Gastrocnemius medialis (tissue), 4 donors: ENCODE measurements at regions not wholly inside any gene's neighbourhood (a gene's known extent, or its start where the extent isn't known, plus 50 kb on each side); places are given as distances from the start of the nearest gene placed in this dataset.
"Not testable (repeated sequence)": the region's sequence is repeated elsewhere in the genome, so short reads cannot be mapped to it uniquely, and the experiment has no call there.

ENCODE experiments used
- ATAC-seq, 2 donors: fragments of 150-250 bp; one replicate each; pipeline ENCODE4 v1.9.1; 2016
- DNase-seq, 2 donors: peaks; one replicate each; pipeline ENCODE4 v3.0.0-alpha.2; 2019
- H3K27ac ChIP-seq, 4 donors: fragments of 200-600 bp; sonication (generic); 1 replicate in 1 of 4; 2 replicates in 3 of 4; pipeline ENCODE4 v1.5.1; 2016 to 2018; ENCODE audit warnings: mild to moderate bottlenecking in 2 of 4, moderate library complexity in 1 of 4
- H3K27me3 ChIP-seq, 3 donors: fragments of 200-600 bp; sonication (generic) in 2 of 3; 1 replicate in 1 of 3; 2 replicates in 2 of 3; pipeline versions ENCODE4 v1.5.1 to v1.6.0; 2016 to 2019; ENCODE audit warnings: mild to moderate bottlenecking in 1 of 3, moderate library complexity in 1 of 3
- H3K36me3 ChIP-seq, 2 donors: fragments of 200-600 bp; sonication (generic) in 1 of 2; one replicate each; pipeline ENCODE4 v1.5.1; 2017 to 2018
- H3K4me1 ChIP-seq, 2 donors: fragments of 200-600 bp; sonication (generic) in 1 of 2; one replicate each; pipeline ENCODE4 v1.5.1; 2016 to 2017; ENCODE audit warnings: mild to moderate bottlenecking in 2 of 2
- H3K4me3 ChIP-seq, 4 donors: fragments of 200-600 bp; sonication (generic) in 3 of 4; 1 replicate in 1 of 4; 2 replicates in 3 of 4; pipeline ENCODE4 v1.5.1; 2016 to 2019; ENCODE audit warnings: mild to moderate bottlenecking in 2 of 4
- H3K9me3 ChIP-seq, 3 donors: fragments of 200-600 bp; sonication (generic) in 2 of 3; 1 replicate in 1 of 3; 2 replicates in 2 of 3; pipeline ENCODE4 v1.5.1; 2016 to 2019
- POLR2A ChIP-seq, 2 donors: fragments of 450-650 bp; IDR thresholded peaks; one replicate each; pipeline ENCODE4 v1.6.1; 2017; ENCODE audit warnings: antibody characterized with exemption in 2 of 2, mild to moderate bottlenecking in 2 of 2, moderate library complexity in 2 of 2
- in situ Hi-C, 4 donors: fragments of 200-750 bp; cut with MboI; loops; one replicate each; pipeline versions ENCODE4 v1.15.0 to v1.8.0; 2017; ENCODE audit warnings: low sequenced_read_pairs in 4 of 4
- intact Hi-C: fragments of 100-400 bp; cut with DNase I; formaldehyde crosslinking; loops from one replicate; pipeline ENCODE4 v1.15.1; 2023; ENCODE audit warnings: low total_unique reads
- TF ChIP-seq, protein P1 (sequence below), 5 experiments: fragments of 450-650 bp in 3 of 5; fragments of 200-600 bp in 2 of 5; sonication (generic) in 2 of 5; IDR thresholded peaks in 4 of 5; conservative IDR thresholded peaks in 1 of 5; 1 replicate in 4 of 5; 2 replicates in 1 of 5; pipeline ENCODE4 v1.5.1; 2016 to 2019; ENCODE audit warnings: antibody characterized with exemption in 5 of 5, mild to moderate bottlenecking in 3 of 5, moderate library complexity in 3 of 5

DNA sequence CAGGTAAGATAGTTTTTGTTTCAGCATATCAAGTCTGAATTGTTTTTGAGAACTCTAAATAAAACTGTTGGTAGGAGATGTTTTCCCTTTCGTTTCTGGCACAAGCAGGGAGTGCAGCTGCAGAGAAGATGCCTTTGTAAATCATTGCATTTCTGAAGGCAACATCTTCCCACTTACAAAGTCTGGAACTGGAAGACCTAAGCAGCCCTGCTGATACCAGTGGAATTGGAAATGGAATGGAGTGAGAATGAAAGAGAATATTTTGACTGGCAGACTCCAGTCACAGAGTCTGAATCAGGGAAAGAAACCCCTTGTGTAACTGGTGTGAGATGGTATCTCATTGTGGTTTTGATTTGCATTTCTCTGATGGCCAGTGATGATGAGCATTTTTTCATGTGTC lies 815.6 kb downstream of the LTN1 start:
- no peak for TF ChIP-seq POLR2A (IDR thresholded peaks at IDR 0.05)
- TF ChIP-seq, protein P1, sequence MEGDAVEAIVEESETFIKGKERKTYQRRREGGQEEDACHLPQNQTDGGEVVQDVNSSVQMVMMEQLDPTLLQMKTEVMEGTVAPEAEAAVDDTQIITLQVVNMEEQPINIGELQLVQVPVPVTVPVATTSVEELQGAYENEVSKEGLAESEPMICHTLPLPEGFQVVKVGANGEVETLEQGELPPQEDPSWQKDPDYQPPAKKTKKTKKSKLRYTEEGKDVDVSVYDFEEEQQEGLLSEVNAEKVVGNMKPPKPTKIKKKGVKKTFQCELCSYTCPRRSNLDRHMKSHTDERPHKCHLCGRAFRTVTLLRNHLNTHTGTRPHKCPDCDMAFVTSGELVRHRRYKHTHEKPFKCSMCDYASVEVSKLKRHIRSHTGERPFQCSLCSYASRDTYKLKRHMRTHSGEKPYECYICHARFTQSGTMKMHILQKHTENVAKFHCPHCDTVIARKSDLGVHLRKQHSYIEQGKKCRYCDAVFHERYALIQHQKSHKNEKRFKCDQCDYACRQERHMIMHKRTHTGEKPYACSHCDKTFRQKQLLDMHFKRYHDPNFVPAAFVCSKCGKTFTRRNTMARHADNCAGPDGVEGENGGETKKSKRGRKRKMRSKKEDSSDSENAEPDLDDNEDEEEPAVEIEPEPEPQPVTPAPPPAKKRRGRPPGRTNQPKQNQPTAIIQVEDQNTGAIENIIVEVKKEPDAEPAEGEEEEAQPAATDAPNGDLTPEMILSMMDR (IDR thresholded peaks at IDR 0.05 in 4 of 5, conservative IDR thresholded peaks at IDR 0.05 in 1 of 5), result no peak
- H3K9me3 ChIP-seq, result no peaks in the 10 kb centered on the region
- no peaks in the 10 kb centered on the region for H3K36me3 ChIP-seq
- ATAC-seq, result no peak
- H3K4me3 ChIP-seq, result no peak overlapping the region
- no peaks in the 10 kb centered on the region for H3K4me1 ChIP-seq
- in situ Hi-C loops (no loop called here), intact Hi-C loops (no loop called here)
- H3K27me3 ChIP-seq, result no peaks in the 10 kb centered on the region
- DNase-seq, result no peak
- no peak overlapping the region for H3K27ac ChIP-seq

- in situ Hi-C loops, result no loop called here
- Histone ChIP-seq H3K4me3 (no peak overlapping the region), H3K9me3 (no peaks in the 10 kb centered on the region), H3K36me3 (no peaks in the 10 kb centered on the region), H3K4me1 (no peaks in the 10 kb centered on the region), H3K27me3 (no peaks in the 10 kb centered on the region), H3K27ac (no peak overlapping the region)
- intact Hi-C loops, result no loop called here
- DNase-seq (no peak), ATAC-seq (no peak)
- TF ChIP-seq, protein P1 (IDR thresholded peaks at IDR 0.05 in 4 of 5, conservative IDR thresholded peaks at IDR 0.05 in 1 of 5), result no peak
- no peak for TF ChIP-seq POLR2A (IDR thresholded peaks at IDR 0.05)
Measured at GRCh38 chr21:28174701-28175100, 818.0 kb downstream of the LTN1 start.

DNA sequence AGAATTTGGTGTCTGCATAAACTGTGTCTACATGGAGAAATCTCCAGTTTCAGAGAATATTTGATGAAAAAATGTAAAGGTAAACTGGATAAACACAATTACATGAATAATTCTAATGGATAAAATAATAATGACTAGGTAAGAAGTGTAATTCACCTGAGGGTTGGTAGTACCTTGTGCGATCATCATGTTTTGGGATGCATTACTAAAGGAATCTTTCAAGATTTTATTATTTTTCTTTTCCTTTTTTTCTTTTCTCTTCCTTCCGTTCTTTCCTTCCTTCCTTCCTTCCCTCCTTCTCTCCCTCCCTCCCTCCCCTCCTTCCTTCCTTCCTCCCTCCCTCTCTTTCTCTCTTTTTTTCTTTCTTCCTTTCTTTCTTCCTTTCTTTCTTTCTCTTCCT lies 818.7 kb downstream of the LTN1 start:
- no peaks in the 10 kb centered on the region for H3K9me3 ChIP-seq
- no peak for ATAC-seq
- H3K36me3 ChIP-seq, result no peaks in the 10 kb centered on the region
- no peaks in the 10 kb centered on the region for H3K27me3 ChIP-seq
- in situ Hi-C loops, result no loop called here
- no peak overlapping the region for H3K27ac ChIP-seq
- H3K4me3 ChIP-seq, result no peak overlapping the region
- DNase-seq, result no peak
- intact Hi-C loops, result no loop called here
- H3K4me1 ChIP-seq, result no peaks in the 10 kb centered on the region
- no peak for TF ChIP-seq POLR2A (IDR thresholded peaks at IDR 0.05)
- TF ChIP-seq, protein P1 (IDR thresholded peaks at IDR 0.05 in 4 of 5, conservative IDR thresholded peaks at IDR 0.05 in 1 of 5), result no peak

GRCh38 chr21:28172376-28172775 lies 820.3 kb downstream of the LTN1 start:
- ATAC-seq, result no peak
- Histone ChIP-seq H3K4me3 (no peak overlapping the region), H3K27me3 (no peaks in the 10 kb centered on the region), H3K27ac (no peak overlapping the region), H3K9me3 (no peaks in the 10 kb centered on the region), H3K36me3 (no peaks in the 10 kb centered on the region), H3K4me1 (no peaks in the 10 kb centered on the region)
- no peak for TF ChIP-seq POLR2A (IDR thresholded peaks at IDR 0.05)
- TF ChIP-seq, protein P1 (IDR thresholded peaks at IDR 0.05 in 4 of 5, conservative IDR thresholded peaks at IDR 0.05 in 1 of 5), result no peak
- DNase-seq, result no peak
- intact Hi-C loops, result no loop called here
- in situ Hi-C loops, result no loop called here

DNA sequence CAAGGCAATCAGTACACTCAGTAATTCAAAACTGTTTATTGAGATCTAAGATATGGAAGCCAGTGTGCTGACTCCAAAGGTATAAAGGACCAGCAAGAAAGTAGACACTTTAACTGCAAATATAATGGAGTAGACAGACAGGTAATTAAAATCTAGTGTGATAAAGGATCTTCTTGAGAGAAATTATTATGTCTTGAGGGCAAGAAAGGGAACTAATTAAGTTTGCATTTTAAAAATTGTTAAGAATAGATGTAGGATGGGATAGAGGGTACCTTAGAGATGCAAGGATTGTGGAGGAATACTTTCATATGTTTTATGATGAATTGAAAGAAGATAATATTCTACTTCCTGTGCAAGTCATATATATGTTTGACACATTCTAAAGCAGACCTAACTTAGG lies 825.3 kb downstream of the LTN1 start:
- Histone ChIP-seq H3K9me3 (no peaks in the 10 kb centered on the region), H3K4me3 (no peak overlapping the region), H3K27me3 (no peaks in the 10 kb centered on the region), H3K4me1 (no peaks in the 10 kb centered on the region), H3K36me3 (no peaks in the 10 kb centered on the region), H3K27ac (no peak overlapping the region)
- in situ Hi-C loops (no loop called here), intact Hi-C loops (no loop called here)
- TF ChIP-seq, protein P1 (IDR thresholded peaks at IDR 0.05 in 4 of 5, conservative IDR thresholded peaks at IDR 0.05 in 1 of 5), result no peak
- no peak for TF ChIP-seq POLR2A (IDR thresholded peaks at IDR 0.05)
- ATAC-seq, result no peak
- DNase-seq, result no peak

DNA sequence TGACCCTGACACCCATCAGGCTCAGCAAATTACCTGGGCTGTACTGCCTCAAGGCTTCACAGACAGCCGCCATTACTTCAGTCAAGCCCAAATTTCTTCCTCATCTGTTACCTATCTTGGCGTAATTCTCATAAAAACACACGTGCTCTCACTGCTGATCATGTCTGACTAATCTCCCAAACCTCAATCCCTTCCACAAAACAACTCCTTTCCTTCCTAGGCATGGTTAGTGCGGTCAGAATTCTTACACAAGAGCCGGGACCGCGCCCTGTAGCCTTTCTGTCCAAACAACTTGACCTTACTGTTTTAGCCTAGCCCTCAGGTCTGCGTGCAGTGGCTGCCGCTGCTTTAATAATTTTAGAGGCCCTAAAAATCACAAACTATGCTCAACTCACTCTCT lies 828.2 kb downstream of the LTN1 start:
- H3K9me3 ChIP-seq, H3K4me3 ChIP-seq, H3K4me1 ChIP-seq, ATAC-seq, H3K27me3 ChIP-seq, H3K27ac ChIP-seq, intact Hi-C loops, in situ Hi-C loops, DNase-seq, H3K36me3 ChIP-seq: not testable (repeated sequence)

GRCh38 chr21:28162052-28162451 lies 830.6 kb downstream of the LTN1 start:
- ATAC-seq, result not testable (repeated sequence)

More at GRCh38 chr21:28162052-28162451, 830.6 kb downstream of the LTN1 start:
- H3K4me3 ChIP-seq, H3K4me1 ChIP-seq, in situ Hi-C loops, H3K36me3 ChIP-seq, H3K9me3 ChIP-seq, H3K27me3 ChIP-seq, DNase-seq, H3K27ac ChIP-seq, intact Hi-C loops: not testable (repeated sequence)
